HG03103 (cell line): ENCODE measurements at regions not wholly inside any gene's neighbourhood (a gene's known extent, or its start where the extent isn't known, plus 50 kb on each side); places are given as distances from the start of the nearest gene placed in this dataset.
"Not testable (repeated sequence)": the region's sequence is repeated elsewhere in the genome, so short reads cannot be mapped to it uniquely, and the experiment has no call there.

Experiments used
- ATAC-seq: cut with Tn5 transposase; IDR thresholded peaks from one replicate; pipeline ENCODE4 v1.9.1; 2021; ENCODE audit warnings: low read depth; ENCODE audit not compliant: unreplicated experiment

- ATAC-seq: no peak
Measured at GRCh38 chr7:81299711-81300110, 380.9 kb upstream of the SEMA3C start.

- ATAC-seq: no peak
Measured at GRCh38 chr7:81298951-81299666, 380.3 kb upstream of the SEMA3C start.

- ATAC-seq: no peak
Measured at GRCh38 chr7:81297317-81297716, 378.5 kb upstream of the SEMA3C start.

GRCh38 chr7:81296726-81297125 is 377.9 kb upstream of the SEMA3C start:
- ATAC-seq: no peak

GRCh38 chr7:81294897-81295515 is 376.2 kb upstream of the SEMA3C start:
- ATAC-seq: no peak

- no peak for ATAC-seq
Measured at GRCh38 chr7:81293806-81294205, 375.0 kb upstream of the SEMA3C start.

GRCh38 chr7:81286754-81287153 is 367.9 kb upstream of the SEMA3C start:
- ATAC-seq: not testable (repeated sequence)

- no peak for ATAC-seq
Measured at GRCh38 chr7:81285142-81285871, 366.5 kb upstream of the SEMA3C start.

- no peak for ATAC-seq
Measured at GRCh38 chr7:81284576-81284975, 365.7 kb upstream of the SEMA3C start.

GRCh38 chr7:81280531-81280930 is 361.7 kb upstream of the SEMA3C start:
- ATAC-seq: no peak

- ATAC-seq: no peak
Measured at GRCh38 chr7:81277691-81278090, 358.8 kb upstream of the SEMA3C start.

- ATAC-seq: no peak
Measured at GRCh38 chr7:81273601-81274397, 354.9 kb upstream of the SEMA3C start.

- ATAC-seq: no peak
Measured at GRCh38 chr7:81272176-81272575, 353.3 kb upstream of the SEMA3C start.

GRCh38 chr7:81268551-81268950 is 349.7 kb upstream of the SEMA3C start:
- ATAC-seq: no peak

GRCh38 chr7:81267508-81267907 is 348.7 kb upstream of the SEMA3C start:
- no peak for ATAC-seq

GRCh38 chr7:81264116-81264515 is 345.3 kb upstream of the SEMA3C start:
- no peak for ATAC-seq

GRCh38 chr7:81260152-81260551 is 341.3 kb upstream of the SEMA3C start:
- ATAC-seq: no peak

- no peak for ATAC-seq
Measured at GRCh38 chr7:81256991-81257390, 338.1 kb upstream of the SEMA3C start.

- no peak for ATAC-seq
Measured at GRCh38 chr7:81248420-81248819, 329.6 kb upstream of the SEMA3C start.

- ATAC-seq: not testable (repeated sequence)
Measured at GRCh38 chr7:81247364-81247763, 328.5 kb upstream of the SEMA3C start.

- ATAC-seq: no peak
Measured at GRCh38 chr7:81245353-81245752, 326.5 kb upstream of the SEMA3C start.
